HG03097 (cell line): ENCODE measurements at regions not wholly inside any gene's neighbourhood (a gene's known extent, or its start where the extent isn't known, plus 50 kb on each side); places are given as distances from the start of the nearest gene placed in this dataset.

Experiments used
- ATAC-seq: cut with Tn5 transposase; IDR thresholded peaks from one replicate; pipeline ENCODE4 v1.9.1; 2021; ENCODE audit not compliant: unreplicated experiment, low FRiP score

DNA sequence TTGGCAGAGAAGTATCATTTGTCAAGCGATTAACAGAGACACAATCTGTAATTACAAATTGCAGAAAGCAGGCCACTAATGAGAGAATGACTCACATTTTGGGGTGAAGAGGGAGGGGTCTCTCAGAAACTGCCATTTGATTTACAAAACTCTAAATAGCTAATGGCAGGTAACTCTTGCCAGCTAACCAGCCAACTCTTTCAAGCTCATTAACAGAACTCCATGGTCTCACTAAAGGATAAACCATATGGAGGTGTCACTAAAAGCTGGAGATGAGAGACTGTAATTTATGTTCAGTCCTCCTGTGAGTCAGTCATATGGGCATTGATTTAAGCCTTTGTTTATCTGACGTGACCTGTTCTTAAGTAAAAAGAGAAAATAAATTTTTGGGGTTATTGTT is 336.4 kb downstream of the FOXG1 start:
- ATAC-seq: no peak

DNA sequence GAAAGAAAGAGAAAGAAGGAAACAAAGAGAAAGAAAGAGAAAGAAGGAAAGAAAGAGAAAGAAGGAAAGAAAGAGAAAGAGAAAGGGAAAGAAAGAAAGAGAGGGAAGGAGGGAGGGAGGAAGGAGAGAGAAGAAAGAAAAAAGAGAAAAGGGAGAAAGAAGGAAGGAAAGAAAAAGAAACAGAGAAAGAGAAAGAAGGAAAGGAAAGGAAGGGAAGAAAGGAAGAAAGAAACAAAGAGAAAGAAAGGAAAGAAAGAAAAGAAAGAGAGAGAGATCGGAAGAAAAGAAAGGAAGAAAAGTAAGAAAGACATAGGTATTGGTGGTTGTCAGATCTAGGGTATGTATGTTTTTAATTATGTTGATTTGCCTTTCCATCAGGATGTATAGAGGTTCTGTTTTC is 342.3 kb downstream of the FOXG1 start:
- no peak for ATAC-seq

DNA sequence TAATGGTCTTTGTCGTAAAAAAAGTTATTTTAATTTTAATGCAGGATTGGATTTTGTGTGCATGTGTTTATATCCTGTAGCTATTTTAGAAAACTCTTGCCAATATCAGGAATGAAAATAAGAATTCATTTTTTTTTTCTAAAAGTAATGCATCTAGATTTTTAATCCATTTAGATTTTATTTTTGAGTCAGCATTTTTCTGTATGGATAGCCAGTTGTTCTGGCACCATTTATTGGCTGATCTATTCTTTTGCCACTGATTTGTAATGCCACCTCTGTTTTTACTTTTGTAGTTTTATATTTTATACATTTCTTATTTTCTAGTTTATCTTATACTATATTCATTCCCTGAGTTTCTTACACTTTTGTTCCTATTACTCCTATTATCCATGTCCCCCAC is 343.0 kb downstream of the FOXG1 start:
- no peak for ATAC-seq

DNA sequence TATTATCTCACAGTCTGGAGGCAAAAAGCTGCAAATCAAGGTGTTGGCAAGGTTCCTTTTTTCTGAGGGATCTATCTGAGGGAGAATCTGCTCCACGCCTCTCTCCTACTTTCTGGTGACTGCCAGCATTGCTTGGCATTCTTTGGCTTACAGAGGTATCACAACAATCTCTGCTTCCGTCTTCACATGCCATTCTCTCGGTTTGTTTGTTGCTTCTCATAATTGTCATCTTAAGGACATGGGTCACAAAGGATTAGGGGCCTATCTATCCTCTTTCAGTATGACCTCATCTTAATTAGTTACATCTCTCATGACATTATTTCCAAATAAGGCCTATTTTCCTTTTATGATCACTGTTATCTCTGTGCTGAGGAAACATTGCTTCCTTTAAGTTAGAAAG is 345.0 kb downstream of the FOXG1 start:
- no peak for ATAC-seq

DNA sequence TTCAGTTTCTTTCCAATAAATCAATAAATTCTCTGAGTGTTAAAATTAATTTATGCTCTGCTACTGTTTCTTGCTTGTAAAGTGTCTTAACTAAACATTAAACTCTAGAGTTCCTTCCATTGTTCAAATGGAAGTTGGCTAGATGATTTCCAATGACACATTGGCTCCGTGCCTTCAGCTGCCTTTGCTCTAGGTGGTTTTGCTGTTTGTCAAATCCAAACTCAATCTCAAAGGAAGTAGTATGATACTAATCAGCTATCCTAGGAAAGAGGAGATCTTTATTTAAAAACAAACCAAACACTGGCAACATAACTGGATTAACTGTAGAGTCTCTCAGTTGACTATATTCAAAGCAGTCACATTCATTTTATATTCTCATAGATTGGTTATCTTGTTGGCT is 356.4 kb downstream of the FOXG1 start:
- no peak for ATAC-seq

DNA sequence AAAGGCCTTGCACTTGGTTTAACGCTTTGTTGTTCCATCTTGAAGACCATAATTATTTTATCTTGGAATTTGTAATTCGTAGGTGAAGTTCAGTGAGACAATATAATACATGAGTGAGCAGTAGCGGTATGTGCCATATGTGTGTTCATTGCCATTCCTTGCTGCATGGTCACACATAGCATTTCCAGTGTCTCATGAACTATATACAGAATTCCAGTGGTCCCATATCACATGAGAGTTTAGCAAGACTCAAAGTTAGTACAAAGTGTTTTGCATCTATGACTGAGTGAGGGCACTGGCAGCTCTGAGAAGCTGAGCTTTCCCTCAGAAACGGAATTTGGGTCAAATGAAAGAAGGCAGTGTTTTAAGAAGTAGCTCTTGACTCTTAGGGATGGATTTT is 359.8 kb downstream of the FOXG1 start:
- ATAC-seq: no peak

DNA sequence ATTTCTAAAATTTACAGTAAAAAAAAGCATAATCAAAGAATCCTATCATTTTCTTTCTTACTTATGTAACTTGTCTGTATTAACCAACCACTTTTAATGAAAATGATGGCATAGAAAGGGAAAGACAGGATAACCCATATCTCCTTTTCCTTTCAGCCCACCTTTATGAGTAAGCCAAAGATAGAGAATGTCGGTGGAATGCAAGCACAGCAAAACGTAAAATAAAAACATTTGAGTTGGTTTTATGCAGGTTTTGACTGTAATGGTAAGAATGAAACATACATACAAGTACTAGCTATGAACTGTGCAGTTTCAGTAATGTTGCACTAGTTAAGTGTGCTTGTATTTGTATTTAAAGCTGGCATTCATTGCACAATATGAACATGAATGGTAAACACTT is 360.3 kb downstream of the FOXG1 start:
- no peak for ATAC-seq

DNA sequence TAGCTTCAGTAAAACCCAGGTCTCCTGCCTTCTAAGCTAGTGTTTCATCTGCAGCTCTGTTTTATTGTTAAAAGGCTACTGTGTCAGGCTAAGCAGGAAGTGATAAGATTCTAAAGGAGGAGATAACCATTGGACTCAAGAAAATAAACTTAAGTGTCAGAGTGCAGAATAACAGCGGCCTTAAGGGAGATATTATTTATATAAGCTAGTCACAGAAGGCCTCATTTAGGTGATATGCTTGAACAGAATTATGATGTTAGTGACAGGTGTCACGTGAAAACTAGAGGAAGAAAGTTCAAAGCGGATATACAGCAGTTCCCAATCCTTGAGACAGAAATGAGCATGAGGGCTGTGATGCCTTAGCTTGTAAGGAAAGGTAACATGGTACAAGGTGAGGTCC is 373.4 kb downstream of the FOXG1 start:
- ATAC-seq: no peak

DNA sequence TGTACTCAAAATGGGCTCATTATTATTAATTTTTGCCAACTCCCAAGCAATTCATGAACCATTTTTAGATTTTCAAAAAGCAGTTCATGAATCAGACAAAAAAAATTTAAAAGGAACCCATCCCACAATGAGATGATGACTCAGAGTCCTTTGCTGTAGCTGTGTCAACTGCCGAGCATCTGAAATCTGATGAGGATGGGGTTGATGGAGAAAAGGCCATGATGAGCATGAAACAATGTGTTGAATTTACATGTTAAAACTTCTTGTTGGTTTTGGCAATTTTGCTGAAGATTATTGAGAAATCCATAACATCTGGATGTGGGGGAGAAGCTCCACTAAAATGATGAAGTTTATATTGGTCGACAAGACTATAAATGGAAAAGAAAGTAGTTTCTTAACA is 378.0 kb downstream of the FOXG1 start:
- ATAC-seq: no peak

DNA sequence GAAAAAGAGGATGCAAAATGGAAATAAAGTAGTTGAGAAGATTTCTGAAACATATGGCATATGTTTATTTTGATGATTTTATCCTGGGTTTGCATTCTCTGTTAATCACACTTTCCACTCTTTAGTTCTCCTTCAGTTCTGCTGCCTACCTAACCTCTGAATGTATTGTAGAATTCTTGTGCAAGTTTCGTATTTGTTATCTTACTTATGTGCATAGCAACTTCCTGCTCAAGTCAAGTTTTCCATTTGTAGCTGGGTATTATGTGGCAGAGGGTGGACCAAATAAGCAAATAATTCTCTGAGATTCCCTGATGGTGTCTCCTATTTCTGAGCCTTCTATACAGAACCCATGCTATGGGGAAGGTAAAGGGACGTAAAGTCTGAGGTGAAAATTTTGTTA is 381.6 kb downstream of the FOXG1 start:
- no peak for ATAC-seq

DNA sequence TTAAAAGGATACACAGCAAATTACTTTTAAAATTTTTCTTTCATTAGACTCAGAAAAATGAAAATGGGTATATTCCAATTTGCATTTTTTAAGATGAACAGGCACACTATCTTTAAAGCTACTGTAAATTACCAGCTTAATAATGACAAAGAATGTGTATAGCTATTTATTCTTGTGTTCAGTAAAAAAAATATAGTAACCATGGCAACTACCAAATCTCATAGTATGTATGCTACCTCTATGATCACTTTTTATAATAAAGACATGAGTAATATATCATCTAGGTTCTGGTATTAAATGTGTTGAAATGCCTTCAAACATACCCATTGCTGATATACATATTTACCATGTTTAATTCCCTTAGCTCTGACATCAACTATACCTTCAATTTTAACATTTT is 383.2 kb downstream of the FOXG1 start:
- no peak for ATAC-seq

DNA sequence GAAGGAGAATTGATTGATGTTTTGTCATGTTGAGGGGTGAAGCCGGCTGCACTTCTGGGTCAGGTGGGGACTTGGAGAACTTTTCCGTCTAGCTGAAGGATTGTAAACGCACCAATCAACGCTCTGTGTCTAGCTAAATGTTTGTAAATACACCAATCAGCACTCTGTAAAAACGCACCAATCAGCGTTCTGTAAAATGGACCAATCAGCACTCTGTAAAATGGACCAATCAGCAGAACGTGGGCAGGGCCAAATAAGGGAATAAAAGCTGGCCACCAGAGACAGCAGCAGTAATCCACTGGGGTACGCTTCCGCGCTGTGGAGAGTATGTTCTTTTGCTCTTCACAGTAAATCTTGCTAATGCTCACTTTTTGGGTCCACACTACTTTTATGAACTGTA is 384.1 kb downstream of the FOXG1 start:
- no peak for ATAC-seq

DNA sequence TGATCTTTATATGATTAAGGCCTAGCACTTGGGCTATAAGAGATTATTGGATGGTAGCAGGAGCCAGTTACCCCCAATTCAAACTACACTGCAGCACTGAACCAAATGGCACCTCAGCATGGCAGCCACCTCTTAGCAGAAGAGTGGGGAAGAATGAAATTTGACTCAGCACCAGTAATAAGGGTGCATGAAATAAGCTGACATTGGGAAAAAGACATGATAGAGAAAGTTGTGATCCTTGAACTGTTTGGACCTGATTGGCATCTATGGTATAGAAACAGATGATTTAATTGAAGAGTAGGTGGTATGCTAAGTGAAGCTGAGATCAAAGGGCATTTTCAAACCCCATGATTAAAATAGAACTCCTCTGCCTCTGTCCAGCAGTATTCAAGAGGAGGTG is 389.5 kb downstream of the FOXG1 start:
- ATAC-seq: no peak

DNA sequence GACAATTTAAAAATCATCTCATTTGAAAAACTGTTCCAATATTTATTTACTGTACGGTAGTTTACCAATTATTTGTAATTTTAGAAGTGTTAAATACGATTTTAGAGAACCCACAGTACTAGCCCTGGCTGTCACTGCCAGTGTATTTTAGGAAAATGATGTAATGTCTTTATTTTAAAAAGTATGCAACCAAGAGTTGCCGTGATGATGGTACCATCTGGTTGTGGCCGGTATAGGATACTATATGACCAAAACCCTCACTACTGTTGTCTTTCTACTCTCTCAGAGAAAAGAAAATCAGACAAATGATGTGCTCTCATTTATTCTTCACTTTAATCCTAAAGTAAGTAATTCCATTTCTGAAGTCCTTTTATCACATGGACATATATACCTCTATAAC is 395.0 kb downstream of the FOXG1 start:
- no peak for ATAC-seq

DNA sequence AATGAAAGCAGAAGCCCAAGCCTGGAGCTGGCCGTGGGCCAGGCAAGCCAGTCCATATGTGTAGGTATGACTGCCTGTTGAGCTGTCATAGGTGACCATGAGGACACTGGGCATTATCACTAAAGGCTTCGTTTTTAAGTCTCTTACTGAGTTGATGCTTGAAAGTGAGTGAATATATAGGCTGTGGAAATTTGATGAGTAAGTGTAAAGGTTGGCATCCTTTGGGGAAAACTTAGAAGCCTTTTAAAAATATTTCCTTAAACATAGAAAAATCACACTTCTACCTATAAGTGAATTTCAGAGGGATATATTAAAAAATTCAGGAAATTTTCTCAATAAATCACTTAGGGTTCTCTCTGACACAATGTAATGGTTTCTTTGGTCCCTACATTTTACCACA is 396.5 kb downstream of the FOXG1 start:
- no peak for ATAC-seq

DNA sequence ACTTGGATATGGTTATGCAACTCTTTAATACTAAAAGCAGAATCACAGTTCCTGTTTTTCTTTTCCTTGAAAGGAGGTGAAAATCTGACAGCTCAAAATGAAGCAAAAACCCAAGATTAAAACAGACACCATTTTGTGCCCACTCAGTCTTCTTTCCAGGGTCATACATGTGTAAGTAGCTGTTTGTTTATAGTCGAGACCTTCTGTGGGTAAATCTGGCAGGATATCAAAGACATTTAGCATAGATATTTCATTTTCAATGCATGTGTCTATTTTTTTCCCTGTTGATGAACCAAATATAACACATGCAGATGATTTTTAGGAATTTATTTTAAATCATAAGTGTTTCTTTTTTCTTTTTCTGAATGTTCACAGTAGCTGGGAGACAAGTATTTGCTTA is 398.8 kb downstream of the FOXG1 start:
- no peak for ATAC-seq

DNA sequence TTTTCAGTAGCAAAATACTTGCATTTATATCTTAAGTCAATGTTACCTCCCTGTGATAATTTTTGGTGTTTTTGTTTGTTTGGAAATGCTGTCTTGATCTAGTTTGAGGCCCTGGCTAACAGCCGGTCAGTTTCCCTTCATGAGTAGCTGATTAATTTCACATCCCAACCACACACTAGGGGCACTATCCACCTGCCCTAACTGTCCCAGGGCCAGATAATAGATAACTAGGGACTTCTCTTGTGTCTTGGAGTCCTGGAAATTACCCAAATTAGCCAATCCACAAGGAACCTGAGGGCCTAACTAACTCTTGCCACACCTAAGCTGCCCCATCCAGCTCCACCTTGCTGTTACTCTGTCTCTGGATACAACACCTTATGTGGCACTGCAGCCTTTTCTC is 399.9 kb downstream of the FOXG1 start:
- ATAC-seq: no peak

DNA sequence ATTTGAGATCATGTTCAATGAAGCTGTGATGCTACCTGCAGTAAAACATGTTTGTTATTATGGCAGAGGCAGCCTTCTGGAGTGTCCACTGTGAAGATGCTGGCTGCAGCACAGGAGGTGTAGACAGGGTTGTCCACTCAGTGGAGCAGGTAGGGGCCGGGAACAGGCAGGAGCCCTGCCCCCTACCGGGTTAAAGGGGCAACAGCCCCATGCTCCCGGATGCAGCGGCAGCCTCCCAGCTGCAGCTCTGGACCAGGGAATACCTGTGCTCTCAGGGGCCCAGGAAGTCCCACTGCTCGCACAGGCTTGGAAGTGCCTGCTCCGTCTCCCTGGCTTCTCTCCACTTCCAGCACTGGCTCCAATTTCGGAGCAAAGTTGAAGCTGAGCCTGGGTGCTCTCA is 401.6 kb downstream of the FOXG1 start:
- no peak for ATAC-seq

DNA sequence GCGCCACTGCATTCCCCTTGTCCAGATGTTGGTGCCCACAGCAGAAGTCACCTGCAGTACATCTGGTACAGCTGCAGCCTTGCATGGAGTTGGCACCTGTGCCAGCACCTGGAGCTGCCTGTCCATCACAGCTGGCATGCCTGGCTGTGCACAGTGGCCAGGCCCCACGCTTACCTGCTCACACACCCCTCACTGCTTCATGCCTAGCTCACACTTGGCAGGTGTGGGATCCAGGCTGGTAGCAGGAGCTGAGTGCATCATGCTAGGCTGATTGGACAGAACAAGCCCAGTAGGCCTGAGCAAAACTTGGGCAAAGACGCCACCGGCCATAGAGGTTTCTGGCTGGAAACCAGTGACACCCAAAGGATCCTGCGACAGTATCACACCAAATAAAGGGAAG is 402.8 kb downstream of the FOXG1 start:
- ATAC-seq: no peak

DNA sequence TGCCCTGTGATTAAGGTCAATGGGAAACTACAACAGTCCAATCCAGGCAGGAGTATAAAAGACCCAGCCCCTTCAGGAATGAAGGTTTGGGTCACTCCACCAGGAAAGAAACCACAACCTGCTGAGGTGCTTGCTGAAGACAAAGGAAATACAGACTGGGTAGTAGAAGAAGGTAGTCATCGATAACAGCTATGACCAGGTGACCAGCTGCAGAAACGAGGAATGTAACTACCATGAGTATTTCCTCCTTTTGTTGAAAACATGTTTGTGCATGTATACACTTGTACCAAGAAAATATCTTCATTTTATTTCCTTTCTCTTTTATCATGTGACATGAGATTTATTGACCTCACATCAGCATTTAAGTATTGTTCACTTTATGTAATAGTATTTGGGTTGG is 409.1 kb downstream of the FOXG1 start:
- no peak for ATAC-seq

DNA sequence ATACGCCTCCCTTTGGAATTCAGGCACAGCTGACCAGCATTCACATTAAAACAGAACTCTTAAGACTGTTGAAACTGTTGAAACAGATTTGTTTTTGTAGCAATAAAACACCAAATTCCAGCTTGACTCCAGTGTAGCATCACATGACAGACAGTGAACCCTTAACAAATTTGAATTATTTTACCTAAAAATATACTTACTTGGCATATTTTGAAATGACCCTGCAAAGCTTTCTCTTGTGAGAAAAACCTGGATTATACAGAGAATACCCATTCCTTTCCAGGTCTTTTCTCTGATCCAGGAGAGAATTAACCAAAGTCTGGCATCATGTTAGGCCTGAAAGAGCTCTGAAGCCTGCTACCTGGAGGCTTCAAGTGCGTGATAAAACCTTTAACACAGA is 410.3 kb downstream of the FOXG1 start:
- no peak for ATAC-seq

DNA sequence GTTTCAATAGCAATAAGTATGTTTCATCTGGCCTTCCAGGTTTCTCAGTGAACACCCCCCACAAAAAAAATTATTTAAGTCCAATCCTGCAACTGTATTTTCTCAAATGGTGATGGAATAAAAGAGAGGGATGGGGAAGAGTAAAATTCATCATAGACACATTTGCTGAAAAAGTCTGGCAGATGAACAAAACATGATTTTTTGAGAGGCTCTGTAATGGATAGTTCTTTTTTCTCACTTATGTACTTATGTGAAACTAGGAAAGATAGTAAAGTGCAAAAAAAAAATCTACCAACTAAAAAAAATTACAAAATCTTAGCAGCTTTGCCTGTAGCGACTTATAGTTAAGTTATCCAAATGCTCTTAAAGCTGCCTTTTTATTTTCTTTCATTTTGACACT is 412.4 kb downstream of the FOXG1 start:
- no peak for ATAC-seq

DNA sequence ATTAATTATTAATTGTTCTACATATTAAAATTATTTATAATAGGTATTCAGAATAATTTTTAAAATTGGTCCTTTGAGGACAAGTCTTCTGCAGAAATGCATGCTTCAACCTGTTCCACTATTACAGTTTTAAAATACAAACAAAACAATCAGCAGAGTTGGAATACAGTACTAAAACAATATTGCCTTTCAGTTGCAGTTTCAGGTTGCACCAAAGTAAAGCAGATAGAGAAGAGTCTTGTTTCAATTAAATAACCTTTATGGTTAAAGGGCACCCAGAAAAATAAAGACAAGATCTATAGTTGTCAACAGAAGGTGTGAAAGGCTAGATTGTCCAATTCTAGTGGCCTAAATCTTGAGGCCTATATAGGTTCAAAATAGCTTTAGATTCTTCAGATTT is 424.5 kb downstream of the FOXG1 start:
- ATAC-seq: no peak

DNA sequence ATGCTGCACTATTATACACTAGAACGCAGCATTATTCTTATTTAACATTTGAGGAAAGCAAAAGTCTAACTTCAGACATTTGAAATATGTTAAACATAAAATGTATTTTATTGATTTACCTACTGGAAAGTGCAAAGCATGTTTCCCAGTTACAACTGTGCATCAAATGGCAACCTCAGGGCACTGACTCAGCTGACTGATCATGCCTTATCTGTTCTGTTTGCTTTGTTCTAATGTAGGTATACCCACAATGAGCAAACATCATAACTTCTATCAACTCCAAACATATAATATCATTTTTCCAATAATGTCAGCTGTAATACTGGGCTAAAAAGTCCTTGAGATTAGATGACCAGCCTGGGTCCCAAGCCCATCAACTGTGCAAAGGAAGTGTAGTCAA is 431.0 kb downstream of the FOXG1 start:
- no peak for ATAC-seq
